ENCODE measurements at regions not wholly inside any gene's neighbourhood (a gene's known extent, or its start where the extent isn't known, plus 50 kb on each side); places are given as distances from the start of the nearest gene placed in this dataset.
"Not testable (repeated sequence)": the region's sequence is repeated elsewhere in the genome, so short reads cannot be mapped to it uniquely, and the experiment has no call there.

- peaks cover 0 to 48% (median 0%) of the 10 kb centered on the region in 3 donors for H3K36me3 ChIP-seq
- H3K4me1 ChIP-seq; H3K9me3 ChIP-seq; H3K27me3 ChIP-seq; intact Hi-C loops (cut with DNase I); DNase-seq; H3K27ac ChIP-seq; H3K4me3 ChIP-seq: not testable (repeated sequence)
- 96% methylated on average over 5 of the region's 16 CpGs; no CpG with 5 or more reads in 1 of the 2 donors for WGBS, 2 donors
Measured at GRCh38 chr5:1617236-1617755, 93.5 kb upstream of the LPCAT1 start.

GRCh38 chr5:1613515-1613914 is 89.8 kb upstream of the LPCAT1 start:
- DNase-seq; H3K4me1 ChIP-seq; H3K9me3 ChIP-seq; H3K27me3 ChIP-seq; intact Hi-C loops (cut with DNase I); H3K4me3 ChIP-seq; H3K27ac ChIP-seq: not testable (repeated sequence)
- WGBS, 2 donors = 86 to 90% methylated on average over 13 of the region's 13 CpGs
- peaks cover 0 to 32% (median 0%) of the 10 kb centered on the region in 3 donors for H3K36me3 ChIP-seq

- DNase-seq; H3K27ac ChIP-seq; H3K4me3 ChIP-seq; intact Hi-C loops (cut with DNase I); H3K9me3 ChIP-seq; H3K27me3 ChIP-seq; H3K36me3 ChIP-seq; H3K4me1 ChIP-seq: not testable (repeated sequence)
- WGBS, 2 donors = 88 to 100% methylated on average over 5 to 9 of the region's 16 CpGs
Measured at GRCh38 chr5:1610526-1610925, 86.8 kb upstream of the LPCAT1 start.

GRCh38 chr5:1609111-1609510 is 85.4 kb upstream of the LPCAT1 start:
- H3K27me3 ChIP-seq; H3K9me3 ChIP-seq; intact Hi-C loops (cut with DNase I); H3K27ac ChIP-seq; H3K36me3 ChIP-seq; H3K4me1 ChIP-seq; DNase-seq; H3K4me3 ChIP-seq: not testable (repeated sequence)
- WGBS, 2 donors = 89 to 94% methylated on average over 4 to 5 of the region's 8 CpGs

- DNase-seq; H3K4me3 ChIP-seq; H3K27me3 ChIP-seq; H3K36me3 ChIP-seq; H3K27ac ChIP-seq; intact Hi-C loops (cut with DNase I); H3K4me1 ChIP-seq; H3K9me3 ChIP-seq: not testable (repeated sequence)
- WGBS, 2 donors = 69 to 73% methylated on average over 7 of the region's 15 CpGs
Measured at GRCh38 chr5:1608336-1608735, 84.6 kb upstream of the LPCAT1 start.

- H3K36me3 ChIP-seq; intact Hi-C loops (cut with DNase I); H3K4me3 ChIP-seq; H3K4me1 ChIP-seq; H3K27ac ChIP-seq; H3K9me3 ChIP-seq; H3K27me3 ChIP-seq; DNase-seq: not testable (repeated sequence)
- 50 to 60% methylated on average over 1 to 2 of the region's 9 CpGs for WGBS, 2 donors
Measured at GRCh38 chr5:1606951-1607350, 83.2 kb upstream of the LPCAT1 start.

GRCh38 chr5:1603916-1604315 is 80.2 kb upstream of the LPCAT1 start:
- intact Hi-C loops (cut with DNase I); H3K4me1 ChIP-seq; H3K4me3 ChIP-seq; H3K27me3 ChIP-seq; H3K36me3 ChIP-seq; H3K9me3 ChIP-seq; DNase-seq; H3K27ac ChIP-seq: not testable (repeated sequence)
- WGBS, 2 donors = 86% methylated on average over 4 of the region's 8 CpGs; no CpG with 5 or more reads in 1 of the 2 donors

- H3K9me3 ChIP-seq; intact Hi-C loops (cut with DNase I): not testable (repeated sequence)
- 66 to 83% methylated on average over 1 to 6 of the region's 9 CpGs for WGBS, 2 donors
Measured at GRCh38 chr5:1601565-1601964, 77.8 kb upstream of the LPCAT1 start.

More at GRCh38 chr5:1601565-1601964, 77.8 kb upstream of the LPCAT1 start:
- TF ChIP-seq CTCF (IDR thresholded peaks at IDR 0.05) = peak in 4 of 6 experiments; percentile 13 to 47 (median 22)
- H3K4me3 ChIP-seq, DNase-seq, H3K4me1 ChIP-seq, H3K27ac ChIP-seq, H3K36me3 ChIP-seq, H3K27me3 ChIP-seq: not testable (repeated sequence)

Data from esophagus squamous epithelium (tissue), 5 donors.